Stimulated activated CD4-positive, alpha-beta T cell treated with anti-CD3 and anti-CD28 coated beads, Interleukin-1b, Interleukin-23, amount 100 ng/mL, for 48 hours (primary cell): ENCODE measurements at regions not wholly inside any gene's neighbourhood (a gene's known extent, or its start where the extent isn't known, plus 50 kb on each side); places are given as distances from the start of the nearest gene placed in this dataset.

ENCODE experiments used
- DNase-seq: peaks from one replicate; pipeline ENCODE4 v3.0.0-alpha.2; 2020

- DNase-seq: no peak
Measured at GRCh38 chr1:117678246-117678977, 72.6 kb downstream of the TENT5C start.

- DNase-seq: no peak
Measured at GRCh38 chr1:117679299-117679698, 73.5 kb downstream of the TENT5C start.

GRCh38 chr1:117679868-117680267 lies 74.0 kb downstream of the TENT5C start:
- no peak for DNase-seq

DNA sequence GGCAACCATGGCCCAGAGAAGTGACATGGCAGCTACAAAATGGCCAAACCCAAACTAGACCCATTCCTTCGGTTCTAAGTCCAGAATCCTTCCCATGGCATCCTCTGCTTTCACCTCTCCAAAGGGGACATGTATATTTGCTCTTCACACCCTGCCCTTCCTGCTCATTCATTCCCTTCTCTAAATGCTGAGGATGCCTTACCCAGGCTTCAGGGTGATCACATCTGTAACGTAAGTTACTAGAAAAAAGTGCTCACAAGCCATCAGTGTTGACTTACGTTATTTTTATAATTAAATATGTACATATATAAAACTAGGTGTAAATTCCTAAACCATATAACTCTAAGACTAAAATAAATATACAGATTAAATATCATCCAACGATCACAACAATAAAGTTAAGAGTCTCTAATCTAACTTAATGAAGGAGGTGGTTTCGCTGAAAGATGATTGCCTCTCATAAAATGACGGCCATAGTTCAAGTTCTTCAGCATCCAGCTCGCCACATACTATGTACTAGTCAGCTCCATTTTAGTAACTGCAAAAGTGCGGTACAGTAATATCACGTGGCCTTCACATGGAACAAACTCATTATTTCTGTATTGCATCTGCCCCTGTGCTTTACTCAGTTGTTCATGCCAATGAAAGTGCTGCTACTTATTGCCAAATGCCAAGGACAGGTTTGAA lies 74.6 kb downstream of the TENT5C start:
- no peak for DNase-seq

DNA sequence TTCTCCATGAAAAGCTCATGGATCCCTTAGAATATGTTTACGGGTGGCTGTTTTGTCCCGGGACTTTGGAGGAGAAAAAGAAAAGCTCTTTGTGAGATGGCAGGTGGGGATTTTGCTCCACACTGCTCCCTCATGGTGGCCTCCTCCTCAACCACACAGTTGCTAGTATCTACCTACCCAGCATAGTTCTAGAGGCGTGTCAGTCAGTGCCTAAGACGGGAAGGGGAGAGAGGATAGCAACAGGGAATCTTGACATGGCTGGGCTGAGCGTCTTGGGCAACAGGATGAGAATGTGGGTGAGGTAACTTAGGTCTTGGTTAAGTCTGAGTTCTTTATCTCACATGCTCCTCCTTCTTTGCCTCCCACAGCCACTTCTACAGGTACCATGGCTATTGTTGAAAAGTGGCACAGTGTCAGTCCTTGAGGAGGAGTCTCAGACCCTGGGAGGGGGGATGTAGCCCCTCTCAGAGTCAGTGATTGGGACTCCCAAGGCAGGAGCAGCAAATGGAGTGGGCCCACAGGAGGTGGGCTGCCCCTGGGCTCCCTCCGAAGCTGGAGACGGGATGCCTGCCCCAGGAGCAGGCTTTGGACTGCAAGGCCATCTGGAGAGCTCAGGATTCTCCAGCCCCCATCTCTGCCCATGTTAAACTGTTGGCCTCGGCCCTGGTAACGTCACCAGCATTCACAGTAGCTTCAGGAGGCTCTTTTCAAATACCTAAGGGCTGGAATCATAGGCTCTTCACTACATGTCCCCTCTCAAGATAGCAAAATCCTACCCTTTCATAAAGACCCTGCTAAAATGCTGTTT lies 75.4 kb downstream of the TENT5C start:
- no peak for DNase-seq

GRCh38 chr1:117681901-117682250 lies 76.0 kb downstream of the TENT5C start:
- DNase-seq: no peak

DNA sequence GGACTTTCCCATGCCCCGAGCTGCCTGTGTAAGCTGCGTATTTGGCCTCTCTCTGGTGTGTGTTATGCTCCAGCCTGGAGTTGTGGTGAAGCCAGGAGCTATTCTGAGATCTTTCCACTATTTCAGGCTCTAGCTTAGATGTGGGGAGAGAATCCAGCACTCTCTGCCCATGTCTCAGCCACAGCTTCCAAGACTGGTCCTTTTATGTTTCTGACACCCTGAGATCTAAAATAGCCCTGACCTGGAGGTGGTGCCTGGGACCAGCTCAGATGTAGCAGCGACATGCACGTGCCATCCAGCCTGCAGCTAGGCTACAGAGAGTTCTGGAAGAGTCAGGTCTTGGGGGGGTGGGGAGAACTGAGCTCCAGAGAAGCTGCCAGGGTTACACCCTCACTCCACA lies 76.5 kb downstream of the TENT5C start:
- DNase-seq: no peak

GRCh38 chr1:117683571-117684285 lies 77.9 kb downstream of the TENT5C start:
- DNase-seq: no peak

GRCh38 chr1:117685936-117686806 lies 80.3 kb downstream of the TENT5C start:
- no peak for DNase-seq

DNA sequence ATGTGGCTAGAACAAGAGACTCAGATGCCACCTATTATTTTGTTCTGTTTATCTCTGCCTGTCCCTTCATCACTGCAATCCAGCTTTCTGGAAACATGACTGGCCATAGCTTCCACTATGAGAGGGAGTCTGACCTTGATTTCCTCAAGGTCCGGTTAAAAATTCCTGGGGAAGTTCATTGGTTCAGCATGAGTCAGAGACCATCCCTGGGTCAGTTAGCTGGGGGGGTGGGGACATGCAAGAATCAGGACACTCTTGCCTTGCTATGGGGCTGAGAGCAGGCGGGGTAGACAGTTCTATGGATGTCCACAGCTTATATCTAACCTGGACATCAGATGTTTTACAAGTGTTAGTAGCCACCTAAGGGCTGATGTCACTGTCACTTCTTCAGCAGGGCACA lies 81.1 kb downstream of the TENT5C start:
- DNase-seq: no peak

- no peak for DNase-seq
Measured at GRCh38 chr1:117689997-117690625, 84.3 kb downstream of the TENT5C start.

DNA sequence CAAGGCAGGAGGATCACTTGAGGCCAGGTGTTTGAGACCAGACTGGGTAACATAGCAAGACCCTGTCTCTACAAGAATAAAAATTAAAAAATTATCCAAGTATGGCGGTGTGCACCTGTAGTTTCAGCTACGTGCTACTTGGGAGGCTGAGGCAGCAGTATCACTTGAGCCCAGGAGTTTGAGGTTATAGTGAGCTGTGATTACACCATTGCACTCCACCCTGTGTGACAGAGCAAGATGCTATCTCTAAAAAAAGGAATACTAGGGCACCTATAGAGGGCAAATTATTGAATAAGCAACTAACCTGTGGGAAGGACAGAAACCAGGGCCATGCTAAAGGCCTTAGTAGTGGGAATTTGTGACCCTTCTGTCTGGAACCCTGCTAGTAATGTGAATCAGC lies 86.1 kb downstream of the TENT5C start:
- no peak for DNase-seq

- DNase-seq: no peak
Measured at GRCh38 chr1:117694543-117694942, 88.7 kb downstream of the TENT5C start.

GRCh38 chr1:117695796-117696490 lies 90.1 kb downstream of the TENT5C start:
- no peak for DNase-seq

GRCh38 chr1:117696561-117696960 lies 90.7 kb downstream of the TENT5C start:
- no peak for DNase-seq

DNA sequence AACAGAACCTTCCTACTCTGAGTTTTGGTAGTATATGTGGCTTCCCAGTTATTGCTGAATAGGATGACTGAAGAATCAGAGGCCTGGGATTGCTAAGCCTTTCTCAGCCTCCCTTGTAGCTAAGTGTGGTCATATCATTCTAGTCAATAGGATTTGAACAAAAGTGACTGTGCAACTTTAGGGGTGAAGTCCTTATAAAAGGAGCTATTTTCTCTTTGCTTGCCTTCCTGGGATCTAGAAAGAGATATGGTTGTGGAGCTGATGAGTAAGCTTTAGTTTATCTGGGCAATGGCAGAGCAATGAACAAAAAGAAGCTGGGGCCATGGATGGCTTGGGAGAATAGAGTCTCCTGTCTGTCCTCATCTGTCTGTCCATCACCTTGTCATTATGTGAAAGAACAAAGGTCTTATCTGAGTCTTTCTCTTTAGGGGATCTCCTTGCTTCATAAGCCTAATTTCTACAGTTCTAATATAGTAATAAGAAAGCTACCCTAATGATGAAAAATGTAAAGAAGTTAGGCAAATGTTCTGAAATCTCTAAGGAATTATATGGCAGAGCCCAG lies 91.5 kb downstream of the TENT5C start:
- DNase-seq: no peak

DNA sequence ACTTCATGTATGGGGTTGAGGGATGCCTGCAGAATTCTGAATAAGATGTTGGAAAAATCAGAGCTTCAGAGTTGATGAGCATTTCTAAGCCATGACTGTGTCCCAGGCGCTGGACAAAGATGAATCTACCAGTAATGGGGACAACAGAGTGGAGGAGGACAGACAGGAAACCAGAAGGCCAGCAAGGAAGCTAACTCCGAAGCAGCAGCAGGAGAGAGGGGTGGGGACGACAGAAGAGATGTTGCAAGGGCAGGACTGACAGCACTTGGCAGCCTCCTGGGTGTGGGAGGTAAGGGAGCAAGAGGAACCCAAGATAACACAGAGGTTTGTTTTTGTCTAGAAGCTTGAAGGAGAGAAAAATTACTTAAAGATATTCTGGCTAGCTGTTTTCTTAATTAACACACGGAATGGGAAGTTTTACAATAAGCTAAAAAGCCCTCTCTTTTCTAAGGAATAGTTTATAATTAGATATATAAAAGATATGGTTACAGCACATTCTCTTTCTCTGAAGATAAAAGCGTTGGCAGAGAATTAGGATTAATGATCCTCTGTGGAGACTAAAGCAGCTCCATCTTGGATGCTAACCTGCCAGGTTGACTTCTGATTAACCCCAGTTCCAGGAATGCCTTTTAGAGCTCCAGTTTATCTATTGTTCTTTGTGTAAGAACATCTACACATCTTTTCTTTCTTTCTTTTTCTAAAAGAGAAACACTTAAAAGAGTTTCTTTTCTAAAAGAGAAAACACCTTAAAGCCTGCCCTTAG lies 92.7 kb downstream of the TENT5C start:
- DNase-seq: no peak

GRCh38 chr1:117699953-117700352 lies 94.1 kb downstream of the TENT5C start:
- DNase-seq: no peak

- DNase-seq: no peak
Measured at GRCh38 chr1:117702654-117703053, 96.8 kb downstream of the TENT5C start.

- DNase-seq: no peak
Measured at GRCh38 chr1:117707371-117707770, 101.5 kb downstream of the TENT5C start.
